ENCODE measurements at regions not wholly inside any gene's neighbourhood (a gene's known extent, or its start where the extent isn't known, plus 50 kb on each side); places are given as distances from the start of the nearest gene placed in this dataset.

GRCh38 chr1:198903203-198903602 is 264.4 kb downstream of the PTPRC start:
- no peak for DNase-seq (ENCODE audit: low read depth in 1 of 2, low spot score in 1 of 2)

- DNase-seq (ENCODE audit: low read depth in 1 of 2, low spot score in 1 of 2): no peak
Measured at GRCh38 chr1:198903621-198904020, 264.8 kb downstream of the PTPRC start.

- DNase-seq (ENCODE audit: low read depth in 1 of 2, low spot score in 1 of 2): no peak
Measured at GRCh38 chr1:198904321-198904720, 265.5 kb downstream of the PTPRC start.

- DNase-seq (ENCODE audit: low read depth in 1 of 2, low spot score in 1 of 2): no peak
Measured at GRCh38 chr1:198906739-198907422, 268.0 kb downstream of the PTPRC start.

GRCh38 chr1:198907423-198907746 is 268.5 kb downstream of the PTPRC start:
- no peak for DNase-seq (ENCODE audit: low read depth in 1 of 2, low spot score in 1 of 2)

GRCh38 chr1:198908995-198909394 is 270.2 kb downstream of the PTPRC start:
- no peak for DNase-seq (ENCODE audit: low read depth in 1 of 2, low spot score in 1 of 2)

- DNase-seq (ENCODE audit: low read depth in 1 of 2, low spot score in 1 of 2): no peak
Measured at GRCh38 chr1:198909973-198910372, 271.1 kb downstream of the PTPRC start.

- no peak for DNase-seq (ENCODE audit: low read depth in 1 of 2, low spot score in 1 of 2)
Measured at GRCh38 chr1:198910816-198911215, 272.0 kb downstream of the PTPRC start.

GRCh38 chr1:198912046-198912445 is 273.2 kb downstream of the PTPRC start:
- DNase-seq (ENCODE audit: low read depth in 1 of 2, low spot score in 1 of 2): no peak

GRCh38 chr1:198913667-198914066 is 274.8 kb downstream of the PTPRC start:
- DNase-seq (ENCODE audit: low read depth in 1 of 2, low spot score in 1 of 2): no peak

- no peak for DNase-seq (ENCODE audit: low read depth in 1 of 2, low spot score in 1 of 2)
Measured at GRCh38 chr1:198915327-198916231, 276.7 kb downstream of the PTPRC start.

- no peak for DNase-seq (ENCODE audit: low read depth in 1 of 2, low spot score in 1 of 2)
Measured at GRCh38 chr1:198917226-198917625, 278.4 kb downstream of the PTPRC start.

- DNase-seq (ENCODE audit: low read depth in 1 of 2, low spot score in 1 of 2): no peak
Measured at GRCh38 chr1:198918920-198919319, 280.1 kb downstream of the PTPRC start.

- no peak for DNase-seq (ENCODE audit: low read depth in 1 of 2, low spot score in 1 of 2)
Measured at GRCh38 chr1:198919667-198920398, 281.0 kb downstream of the PTPRC start.

GRCh38 chr1:198922638-198923430 is 284.0 kb downstream of the PTPRC start:
- DNase-seq (ENCODE audit: low read depth in 1 of 2, low spot score in 1 of 2): no peak

- DNase-seq (ENCODE audit: low read depth in 1 of 2, low spot score in 1 of 2): no peak
Measured at GRCh38 chr1:198923993-198924392, 285.2 kb downstream of the PTPRC start.

GRCh38 chr1:198925567-198925966 is 286.7 kb downstream of the PTPRC start:
- DNase-seq (ENCODE audit: low read depth in 1 of 2, low spot score in 1 of 2): no peak

- DNase-seq (ENCODE audit: low read depth in 1 of 2, low spot score in 1 of 2): no peak
Measured at GRCh38 chr1:198927129-198927528, 288.3 kb downstream of the PTPRC start.

GRCh38 chr1:198929111-198929604 is 290.3 kb downstream of the PTPRC start:
- DNase-seq (ENCODE audit: low read depth in 1 of 2, low spot score in 1 of 2): no peak

GRCh38 chr1:198929961-198930599 is 291.2 kb downstream of the PTPRC start:
- DNase-seq (ENCODE audit: low read depth in 1 of 2, low spot score in 1 of 2): no peak
